ENCODE measurements at regions not wholly inside any gene's neighbourhood (a gene's known extent, or its start where the extent isn't known, plus 50 kb on each side); places are given as distances from the start of the nearest gene placed in this dataset.

GRCh38 chr4:170465429-170465828, 375.7 kb upstream of the AADAT start:
- TF ChIP-seq ZNF274 (IDR thresholded peaks at IDR 0.05; ENCODE audit: low read depth, low read length) (no peak), SUZ12 (IDR thresholded peaks at IDR 0.05; ENCODE audit: extremely low read depth, insufficient read depth, insufficient read length) (no peak)

All from NT2/D1 (cell line).